ENCODE measurements at regions not wholly inside any gene's neighbourhood (a gene's known extent, or its start where the extent isn't known, plus 50 kb on each side); places are given as distances from the start of the nearest gene placed in this dataset.
"Not testable (repeated sequence)": the region's sequence is repeated elsewhere in the genome, so short reads cannot be mapped to it uniquely, and the experiment has no call there.

- H3K4me3 ChIP-seq (ENCODE audit: low read depth, low read length) = peak overlapping the region; percentile 37
Observed at GRCh38 chr19:30228835-30229524, 143.2 kb upstream of the ZNF536 start.

DNA sequence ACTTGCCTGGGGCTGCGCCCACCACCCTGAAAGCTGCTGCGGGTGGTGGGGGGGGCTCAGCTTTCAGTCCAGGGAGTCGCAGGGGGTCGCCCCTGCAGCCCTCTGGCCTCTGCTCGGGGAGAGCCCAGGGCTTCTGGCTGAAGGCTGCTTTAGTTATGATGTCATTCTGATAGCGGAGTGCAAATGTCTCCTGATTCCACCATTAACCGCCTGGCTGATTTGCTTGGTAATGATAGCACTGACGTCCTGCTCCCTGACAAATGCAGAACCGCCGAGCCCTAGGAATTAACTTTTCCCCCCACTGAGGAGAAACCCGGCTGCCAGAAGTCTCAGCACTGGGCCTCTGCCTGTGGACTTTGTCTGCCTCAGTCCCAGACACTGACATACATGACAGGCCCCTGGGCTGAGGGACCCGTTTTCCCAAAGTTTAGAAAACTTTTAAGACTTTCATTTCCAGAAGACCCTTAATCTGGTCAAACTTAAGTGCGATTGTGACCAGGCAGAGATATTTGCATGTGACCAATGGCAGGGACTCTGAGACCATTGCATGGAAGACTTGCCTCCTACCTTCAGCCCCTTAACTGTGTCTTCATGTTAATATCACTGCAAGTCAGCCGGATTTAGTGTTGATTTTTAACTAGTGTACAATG lies 142.5 kb upstream of the ZNF536 start:
- H3K4me3 ChIP-seq (ENCODE audit: low read depth, low read length) = no peak overlapping the region

DNA sequence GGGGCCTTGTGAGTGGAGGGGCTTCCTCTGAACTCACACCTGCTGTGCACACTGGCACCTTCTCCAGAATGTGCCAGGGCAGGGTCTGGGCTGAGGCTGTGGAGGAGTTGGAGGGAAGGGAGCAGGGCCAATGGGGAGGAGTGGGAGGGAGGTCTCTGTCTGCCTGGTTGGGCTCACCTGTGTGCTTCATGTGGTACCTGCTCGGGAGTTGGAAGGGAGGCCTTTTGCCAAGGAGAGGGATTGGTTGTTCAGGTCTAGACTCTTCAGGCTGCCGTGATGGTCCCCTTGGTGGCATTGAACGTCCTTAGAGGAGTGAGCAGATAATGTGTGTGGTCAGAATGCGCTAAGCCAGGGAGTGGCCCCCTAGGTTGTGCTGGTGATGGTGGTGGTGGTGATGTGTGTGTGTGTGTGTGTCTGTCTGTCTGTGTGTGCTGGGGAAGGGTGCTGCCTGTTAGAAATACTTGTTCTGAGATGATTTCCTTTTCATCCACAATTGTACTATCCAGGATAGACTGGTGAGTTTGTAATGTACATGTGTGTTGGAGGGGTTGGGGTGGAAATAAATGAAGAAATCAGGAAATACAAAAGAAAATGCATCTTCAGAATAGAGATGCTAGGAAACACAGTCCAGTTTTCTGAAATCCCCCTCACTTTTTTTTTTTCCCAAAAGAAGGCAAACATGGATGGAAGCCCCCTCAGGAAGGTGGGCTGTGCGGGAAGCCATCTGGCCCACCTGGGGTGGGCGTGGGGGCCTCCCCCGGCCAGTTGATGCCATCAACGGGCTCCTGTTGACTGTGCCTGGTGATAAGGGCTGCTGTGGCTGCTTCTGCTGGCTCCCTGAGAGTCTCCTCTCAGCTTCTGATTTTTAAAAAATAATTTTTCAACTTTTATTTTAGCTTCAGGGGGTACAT lies 140.5 kb upstream of the ZNF536 start:
- no peak overlapping the region for H3K4me3 ChIP-seq (ENCODE audit: low read depth, low read length)

DNA sequence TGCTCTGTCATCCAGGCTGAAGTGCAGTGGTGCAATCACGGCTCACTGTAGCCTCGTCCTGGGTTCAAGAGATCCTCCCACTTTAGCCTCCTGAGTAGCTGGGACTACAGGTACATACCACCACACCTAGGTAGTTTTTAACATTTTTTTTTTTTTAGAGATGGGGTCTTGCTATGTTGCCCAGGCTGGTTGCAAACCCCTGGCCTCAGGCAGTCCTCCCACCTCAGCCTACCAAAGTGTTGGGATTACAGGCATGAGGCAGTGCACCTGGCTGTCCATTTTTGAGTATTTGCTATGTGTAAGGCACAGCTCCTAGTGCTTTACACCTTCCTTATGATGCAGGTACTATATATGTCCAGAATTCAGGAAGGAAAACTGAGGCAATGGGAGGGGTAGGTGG lies 138.8 kb upstream of the ZNF536 start:
- H3K4me3 ChIP-seq (ENCODE audit: low read depth, low read length) = no peak overlapping the region

DNA sequence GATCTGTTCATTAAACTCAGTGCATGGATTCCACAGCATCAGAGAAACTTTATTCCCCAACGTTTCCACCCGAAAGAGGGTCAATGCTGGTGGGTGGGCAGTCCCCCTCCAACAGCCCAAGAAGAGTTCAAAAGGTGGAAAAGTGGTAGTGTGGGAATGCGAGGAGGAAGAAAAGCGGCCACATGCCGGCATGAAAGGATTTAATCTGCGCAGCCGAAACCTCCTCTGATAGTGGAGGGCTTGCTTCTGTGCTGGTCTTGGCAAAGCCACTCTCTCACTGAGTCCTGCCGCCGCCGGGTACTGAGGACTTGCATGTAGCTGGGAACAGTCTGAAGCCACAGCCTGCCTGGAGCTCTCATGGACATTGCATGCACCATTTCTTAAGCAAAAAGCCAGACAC lies 136.2 kb upstream of the ZNF536 start:
- no peak overlapping the region for H3K4me3 ChIP-seq (ENCODE audit: low read depth, low read length)

- H3K4me3 ChIP-seq (ENCODE audit: low read depth, low read length) = no peak overlapping the region
Observed at GRCh38 chr19:30236587-30236986, 135.6 kb upstream of the ZNF536 start.

GRCh38 chr19:30237140-30237539 lies 135.0 kb upstream of the ZNF536 start:
- no peak overlapping the region for H3K4me3 ChIP-seq (ENCODE audit: low read depth, low read length)

- H3K4me3 ChIP-seq (ENCODE audit: low read depth, low read length) = no peak overlapping the region
Observed at GRCh38 chr19:30240904-30241695, 131.1 kb upstream of the ZNF536 start.

GRCh38 chr19:30244533-30244932 lies 127.7 kb upstream of the ZNF536 start:
- H3K4me3 ChIP-seq (ENCODE audit: low read depth, low read length) = no peak overlapping the region

GRCh38 chr19:30245401-30246039 lies 126.7 kb upstream of the ZNF536 start:
- no peak overlapping the region for H3K4me3 ChIP-seq (ENCODE audit: low read depth, low read length)

GRCh38 chr19:30249911-30250310 lies 122.3 kb upstream of the ZNF536 start:
- H3K4me3 ChIP-seq (ENCODE audit: low read depth, low read length) = no peak overlapping the region

GRCh38 chr19:30252214-30252613 lies 120.0 kb upstream of the ZNF536 start:
- H3K4me3 ChIP-seq (ENCODE audit: low read depth, low read length) = no peak overlapping the region

DNA sequence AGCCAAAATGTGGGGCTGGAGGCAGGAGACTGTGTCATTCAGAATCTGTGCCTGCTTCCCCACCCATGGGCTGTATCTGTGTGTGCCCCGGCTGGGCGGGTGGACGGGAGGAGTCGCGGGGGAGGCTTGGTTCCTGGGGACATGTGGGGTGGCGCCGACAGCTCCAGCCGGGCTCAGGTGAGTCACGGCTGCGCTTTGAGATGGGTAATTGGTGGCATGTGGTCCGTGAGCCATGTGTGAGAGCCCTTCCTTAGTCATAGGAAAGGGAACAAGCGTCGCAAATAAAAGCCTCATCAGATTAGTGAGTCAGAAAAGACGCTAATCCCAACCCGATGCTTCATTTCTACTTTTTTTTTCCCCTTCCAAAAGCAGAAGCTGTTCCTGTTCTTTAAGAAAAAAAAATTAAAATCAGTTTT lies 118.6 kb upstream of the ZNF536 start:
- no peak overlapping the region for H3K4me3 ChIP-seq (ENCODE audit: low read depth, low read length)

DNA sequence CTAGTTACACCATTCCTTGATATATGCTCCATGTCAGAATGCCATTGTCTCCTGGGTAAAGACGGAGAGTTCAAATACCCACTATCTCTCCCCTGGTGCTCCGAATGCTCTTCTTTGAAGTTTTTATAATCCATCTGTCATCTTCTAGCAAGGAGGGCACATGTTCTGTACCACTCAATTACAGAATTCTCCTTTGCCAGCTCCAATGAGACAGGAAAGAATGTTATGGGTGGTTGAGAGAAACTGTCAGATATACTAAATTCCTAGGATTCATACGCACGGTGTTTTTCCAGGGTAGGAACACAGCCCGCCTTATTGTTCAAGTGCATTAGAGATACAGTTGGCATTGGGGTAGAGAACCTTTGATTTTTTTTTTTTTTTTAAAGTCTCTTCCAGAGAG lies 118.0 kb upstream of the ZNF536 start:
- no peak overlapping the region for H3K4me3 ChIP-seq (ENCODE audit: low read depth, low read length)

- H3K4me3 ChIP-seq (ENCODE audit: low read depth, low read length) = no peak overlapping the region
Observed at GRCh38 chr19:30254789-30255188, 117.4 kb upstream of the ZNF536 start.

GRCh38 chr19:30255791-30256495 lies 116.2 kb upstream of the ZNF536 start:
- no peak overlapping the region for H3K4me3 ChIP-seq (ENCODE audit: low read depth, low read length)

DNA sequence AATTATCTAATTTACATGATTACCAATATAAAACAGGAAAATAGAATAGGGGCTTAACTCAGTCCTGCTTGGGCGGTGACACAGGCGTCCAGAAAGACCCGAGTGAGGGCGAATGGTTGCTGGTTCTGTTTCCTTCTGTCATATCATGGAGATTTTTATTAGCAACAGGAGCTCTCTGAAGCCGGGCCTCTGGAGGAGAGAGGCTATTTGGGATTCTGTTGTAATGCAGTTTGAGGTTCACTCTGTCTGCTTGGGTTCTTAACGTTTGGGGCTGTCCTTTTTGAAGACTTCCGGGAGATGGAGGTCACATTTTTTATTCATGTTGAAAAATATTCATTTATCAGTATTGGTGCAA lies 115.7 kb upstream of the ZNF536 start:
- no peak overlapping the region for H3K4me3 ChIP-seq (ENCODE audit: low read depth, low read length)

- no peak overlapping the region for H3K4me3 ChIP-seq (ENCODE audit: low read depth, low read length)
Observed at GRCh38 chr19:30263830-30264381, 108.3 kb upstream of the ZNF536 start.

DNA sequence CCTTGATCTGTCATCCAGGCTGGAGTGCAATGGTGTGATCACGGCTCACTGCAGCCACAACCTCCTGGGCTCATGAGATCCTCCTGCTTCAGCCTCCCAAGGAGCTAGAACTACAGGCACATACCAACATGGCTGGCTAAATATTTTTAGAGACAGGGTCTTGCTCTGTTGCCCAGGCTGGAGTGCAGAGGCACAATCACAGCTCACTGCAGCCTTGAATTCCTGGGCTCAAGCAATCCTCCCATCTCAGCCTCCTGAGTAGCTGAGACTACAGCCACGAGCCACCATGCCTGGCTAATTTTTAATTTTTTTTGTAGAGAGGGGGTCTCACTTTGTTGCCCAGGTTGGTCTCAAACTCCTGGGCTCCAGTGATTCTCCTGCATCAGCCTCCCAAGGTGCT lies 106.3 kb upstream of the ZNF536 start:
- H3K4me3 ChIP-seq (ENCODE audit: low read depth, low read length) = not testable (repeated sequence)

DNA sequence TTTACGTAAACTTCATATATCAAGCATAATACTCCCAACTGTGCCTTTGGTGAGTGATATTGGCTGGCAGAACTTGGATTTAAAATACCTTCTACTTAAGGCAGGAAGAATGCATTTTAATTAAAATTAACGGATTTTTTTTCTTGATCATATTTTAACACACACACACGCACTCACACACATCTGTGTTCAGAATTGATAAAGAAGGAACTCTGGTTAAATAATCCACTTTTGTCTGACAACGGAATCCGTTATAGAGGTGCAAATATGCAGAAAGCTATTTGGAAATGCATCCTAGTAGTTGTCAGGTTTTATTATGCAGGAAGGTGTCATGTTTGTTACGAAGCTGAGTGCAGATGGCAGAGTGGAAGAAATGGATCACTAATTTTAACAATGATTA lies 105.5 kb upstream of the ZNF536 start:
- no peak overlapping the region for H3K4me3 ChIP-seq (ENCODE audit: low read depth, low read length)
